Lung (tissue), 11 donors: ENCODE measurements at regions not wholly inside any gene's neighbourhood (a gene's known extent, or its start where the extent isn't known, plus 50 kb on each side); places are given as distances from the start of the nearest gene placed in this dataset.
A peak's percentile ranks its signal among the peaks of the same experiment; 100 is the strongest.

ENCODE experiments used
- ATAC-seq: fragments of 200-7000 bp; cut with Tn5 transposase; one replicate; pipeline ENCODE4 v1.9.1; 2020; ENCODE audit warnings: moderate number of reproducible peaks; ENCODE audit not compliant: insufficient read depth, low FRiP score
- DNase-seq, 3 donors: peaks; one replicate each; pipeline ENCODE4 v3.0.0-alpha.2; 2013 to 2017
- H3K27ac ChIP-seq, 2 donors: one replicate each; pipeline ENCODE4 v1.5.1; 2013; ENCODE audit warnings: mild to moderate bottlenecking in 2 of 2, moderate library complexity in 2 of 2, control low read depth in 1 of 2, inconsistent platforms in 1 of 2, low read depth in 1 of 2, low read length in 1 of 2
- H3K27me3 ChIP-seq, 3 donors: one replicate each; pipeline ENCODE4 v1.5.1; 2013; ENCODE audit warnings: low read length in 2 of 3; ENCODE audit not compliant: control insufficient read depth in 3 of 3, insufficient read depth in 3 of 3
- H3K36me3 ChIP-seq, 4 donors: one replicate each; pipeline ENCODE4 v1.5.1; 2013; ENCODE audit warnings: low read length in 4 of 4, mild to moderate bottlenecking in 1 of 4, moderate library complexity in 1 of 4; ENCODE audit not compliant: control insufficient read depth in 4 of 4, insufficient read depth in 4 of 4
- H3K4me1 ChIP-seq, 5 donors: one replicate each; pipeline ENCODE4 v1.5.1; 2013; ENCODE audit warnings: low read length in 5 of 5, mild to moderate bottlenecking in 2 of 5, moderate library complexity in 1 of 5; ENCODE audit not compliant: control insufficient read depth in 5 of 5, insufficient read depth in 5 of 5
- H3K4me3 ChIP-seq: one replicate; pipeline ENCODE4 v1.5.1; 2013; ENCODE audit warnings: mild to moderate bottlenecking, control low read depth, moderate library complexity
- H3K9ac ChIP-seq, 2 donors: one replicate each; pipeline ENCODE4 v1.5.1; 2013; ENCODE audit warnings: low read length in 2 of 2, control low read depth in 1 of 2; ENCODE audit not compliant: insufficient read depth in 1 of 2
- H3K9me3 ChIP-seq, 4 donors: one replicate each; pipeline ENCODE4 v1.5.1; 2013; ENCODE audit warnings: low read length in 3 of 4, mild to moderate bottlenecking in 1 of 4, moderate library complexity in 1 of 4; ENCODE audit not compliant: control insufficient read depth in 4 of 4, insufficient read depth in 3 of 4
- CTCF ChIP-seq: IDR thresholded peaks from 2 replicates; pipeline ENCODE4 v1.5.1; 2012; ENCODE audit warnings: mild to moderate bottlenecking; ENCODE audit errors: control extremely low read depth, extremely low read depth
- WGBS, 2 donors: extraction: QIAGEN DNeasy Blood & Tissue Kit; methylation state at CpG; one replicate each; pipeline ENCODE4 v1.1.7; 2013; 5-methylcytosine and 5-hydroxymethylcytosine counted together
- donor health status: control.
- donor health status: control.
- donor health status: Bipolar disorder and iron deficiency.
- donor health status: healthy.
- donor health status: DM: yes; HTN: yes; CAD: no.

GRCh38 chr2:2720351-2720750, 389.3 kb upstream of the MYT1L start:
- 76 to 87% methylated on average over 9 of the region's 9 CpGs for WGBS, 2 donors
- DNase-seq (no peak), ATAC-seq (no peak)
- H3K9me3 ChIP-seq, result no peaks in the 10 kb centered on the region
- H3K4me1 ChIP-seq, result no peaks in the 10 kb centered on the region
- peaks cover 0 to 2% (median 0%) of the 10 kb centered on the region in 3 donors for H3K27me3 ChIP-seq
- H3K9ac ChIP-seq, result no peak overlapping the region
- no peaks in the 10 kb centered on the region for H3K36me3 ChIP-seq
- no peak for TF ChIP-seq CTCF
- H3K27ac ChIP-seq, result no peak overlapping the region
- H3K4me3 ChIP-seq, result no peak overlapping the region

DNA sequence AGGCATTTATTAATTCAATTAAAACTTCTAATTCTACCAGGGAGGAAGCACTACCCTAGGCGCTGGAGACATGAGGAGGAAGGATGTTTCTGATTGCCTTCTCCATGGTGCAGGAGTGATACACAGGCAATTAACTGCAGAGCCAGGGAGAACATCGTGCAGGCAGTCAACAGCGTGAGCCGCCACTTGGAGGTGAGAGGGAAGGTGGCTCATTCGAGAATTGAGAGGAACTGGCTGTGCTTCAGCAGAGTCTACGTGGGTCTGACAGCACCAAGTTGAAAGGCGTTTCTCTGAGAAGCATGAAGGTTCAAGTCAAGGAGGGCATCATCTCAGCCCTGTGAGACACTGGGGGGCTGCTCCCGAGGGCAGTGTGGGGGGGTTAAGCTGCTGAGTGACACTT, 388.7 kb upstream of the MYT1L start:
- Histone ChIP-seq H3K27ac (no peak overlapping the region), H3K27me3 (peaks cover 0 to 2% (median 0%) of the 10 kb centered on the region in 3 donors), H3K9me3 (no peaks in the 10 kb centered on the region), H3K4me1 (no peaks in the 10 kb centered on the region), H3K4me3 (no peak overlapping the region), H3K36me3 (no peaks in the 10 kb centered on the region), H3K9ac (no peak overlapping the region)
- 79 to 80% methylated on average over 8 of the region's 8 CpGs for WGBS, 2 donors
- no peak for TF ChIP-seq CTCF
- DNase-seq (no peak), ATAC-seq (no peak)

GRCh38 chr2:2719015-2719414, 387.9 kb upstream of the MYT1L start:
- TF ChIP-seq CTCF, result no peak
- no peaks in the 10 kb centered on the region for H3K4me1 ChIP-seq
- H3K27ac ChIP-seq, result no peak overlapping the region
- H3K27me3 ChIP-seq, result no peaks in the 10 kb centered on the region
- no peak overlapping the region for H3K9ac ChIP-seq
- H3K36me3 ChIP-seq, result no peaks in the 10 kb centered on the region
- 42 to 55% methylated on average over 6 of the region's 6 CpGs for WGBS, 2 donors
- no peaks in the 10 kb centered on the region for H3K9me3 ChIP-seq
- no peak overlapping the region for H3K4me3 ChIP-seq
- DNase-seq (peak in 2 of 3 donors; percentile 19 to 53), ATAC-seq (no peak)

- 78 to 87% methylated on average over 7 of the region's 7 CpGs for WGBS, 2 donors
- no peaks in the 10 kb centered on the region for H3K4me1 ChIP-seq
- no peaks in the 10 kb centered on the region for H3K36me3 ChIP-seq
- ATAC-seq (no peak), DNase-seq (no peak)
- no peak for TF ChIP-seq CTCF
- H3K27me3 ChIP-seq, result no peaks in the 10 kb centered on the region
- no peak overlapping the region for H3K27ac ChIP-seq
- no peak overlapping the region for H3K4me3 ChIP-seq
- no peak overlapping the region for H3K9ac ChIP-seq
- no peaks in the 10 kb centered on the region for H3K9me3 ChIP-seq
These were observed 386.3 kb upstream of the MYT1L start for GRCh38 chr2:2717406-2717805.
